ENCODE measurements at regions not wholly inside any gene's neighbourhood (a gene's known extent, or its start where the extent isn't known, plus 50 kb on each side); places are given as distances from the start of the nearest gene placed in this dataset.

- DNase-seq (ENCODE audit: low read depth): peak; percentile 75
These were observed 66.0 kb upstream of the SLC25A33 start for GRCh38 chr1:9473032-9473807.

DNA sequence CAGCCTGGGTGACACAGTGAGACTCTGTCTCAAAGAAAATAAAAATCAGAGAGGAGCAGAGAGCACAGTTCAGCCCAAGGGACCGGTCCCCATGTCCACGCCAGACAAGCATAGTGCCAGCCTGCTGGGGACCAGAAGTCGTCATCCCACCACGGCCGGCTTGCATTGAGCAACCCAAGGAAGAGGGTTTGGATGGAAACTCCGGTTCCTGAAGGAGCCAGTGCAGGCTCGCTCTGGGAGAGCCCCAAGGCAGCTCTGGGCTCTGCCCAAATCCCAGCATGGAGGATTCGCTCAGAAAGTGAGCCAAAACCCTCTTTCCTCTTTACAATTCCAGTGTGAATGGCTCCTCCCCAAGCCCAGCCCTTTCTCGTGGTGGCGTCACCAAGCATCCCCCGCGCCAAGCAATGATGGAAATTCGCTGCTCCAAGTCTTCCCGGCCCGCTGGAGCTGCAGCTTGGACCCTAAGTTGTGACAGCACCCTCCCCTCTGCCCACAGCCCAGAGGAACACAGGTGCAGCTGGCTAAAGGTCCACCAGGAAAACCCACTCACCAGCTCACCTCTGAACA lies 64.1 kb upstream of the SLC25A33 start:
- no peak for DNase-seq (ENCODE audit: low read depth)
- no peak for TF ChIP-seq CTCF (IDR thresholded peaks at IDR 0.05; ENCODE audit: control insufficient read depth, insufficient read depth, low read depth, low read length, missing control alignments)
- H3K4me3 ChIP-seq (ENCODE audit: control insufficient read depth, low read depth, low read length): no peak overlapping the region

More at GRCh38 chr1:9473032-9473807, 66.0 kb upstream of the SLC25A33 start:
- H3K4me3 ChIP-seq (ENCODE audit: control insufficient read depth, low read depth, low read length): peak overlapping the region; percentile 14; the same call in 1 of the 2 replicates
- TF ChIP-seq CTCF (IDR thresholded peaks at IDR 0.05; ENCODE audit: control insufficient read depth, insufficient read depth, low read depth, low read length, missing control alignments): no peak

- no peak for DNase-seq (ENCODE audit: low read depth)
- TF ChIP-seq CTCF (IDR thresholded peaks at IDR 0.05; ENCODE audit: control insufficient read depth, insufficient read depth, low read depth, low read length, missing control alignments): no peak
- no peak overlapping the region for H3K4me3 ChIP-seq (ENCODE audit: control insufficient read depth, low read depth, low read length)
These were observed 62.3 kb upstream of the SLC25A33 start for GRCh38 chr1:9476790-9477463.

GRCh38 chr1:9477535-9477934 lies 61.7 kb upstream of the SLC25A33 start:
- no peak for TF ChIP-seq CTCF (IDR thresholded peaks at IDR 0.05; ENCODE audit: control insufficient read depth, insufficient read depth, low read depth, low read length, missing control alignments)
- DNase-seq (ENCODE audit: low read depth): no peak
- no peak overlapping the region for H3K4me3 ChIP-seq (ENCODE audit: control insufficient read depth, low read depth, low read length)

- no peak for TF ChIP-seq CTCF (IDR thresholded peaks at IDR 0.05; ENCODE audit: control insufficient read depth, insufficient read depth, low read depth, low read length, missing control alignments)
- H3K4me3 ChIP-seq (ENCODE audit: control insufficient read depth, low read depth, low read length): no peak overlapping the region
- DNase-seq (ENCODE audit: low read depth): no peak
These were observed 61.2 kb upstream of the SLC25A33 start for GRCh38 chr1:9478021-9478420.

DNA sequence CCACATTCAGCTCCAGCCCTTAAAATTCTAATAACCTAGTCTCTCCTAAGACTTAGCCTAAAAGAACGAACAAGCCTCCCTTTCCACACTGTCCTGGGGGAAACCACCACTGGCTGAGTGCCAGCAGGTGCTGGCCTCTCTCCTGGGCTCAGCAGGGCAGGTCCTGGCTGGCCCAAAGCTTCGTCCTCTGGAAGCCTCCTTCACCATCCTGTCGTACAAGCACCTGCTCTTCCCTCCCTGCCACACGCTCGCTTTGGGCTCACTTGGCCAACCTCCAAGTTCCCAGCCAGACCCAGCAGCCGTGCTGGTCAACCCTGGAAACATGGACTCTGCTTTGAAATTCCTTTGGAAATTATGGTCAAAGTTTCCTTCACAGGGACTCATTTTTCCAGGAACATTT lies 58.2 kb upstream of the SLC25A33 start:
- no peak for TF ChIP-seq CTCF (IDR thresholded peaks at IDR 0.05; ENCODE audit: control insufficient read depth, insufficient read depth, low read depth, low read length, missing control alignments)
- no peak overlapping the region for H3K4me3 ChIP-seq (ENCODE audit: control insufficient read depth, low read depth, low read length)
- no peak for DNase-seq (ENCODE audit: low read depth)
